Caco-2 (cell line): ENCODE measurements at regions not wholly inside any gene's neighbourhood (a gene's known extent, or its start where the extent isn't known, plus 50 kb on each side); places are given as distances from the start of the nearest gene placed in this dataset.

ENCODE experiments used
- BruUV-seq: library from RNA; stranded (reverse); fragments of 400-500 nt; replicated peaks from 2 replicates; lab custom pipeline; 2021; lab: Mats Ljungman, UMichigan
- CTCF ChIA-PET: fragments of 300-600 bp; sonication (Branson Sonifier 250); formaldehyde crosslinking; loops from one replicate; lab custom pipeline; 2022; ENCODE audit warnings: antibody characterized with exemption; lab: Charles Lee
- POLR2A ChIA-PET: fragments of 300-600 bp; sonication (Branson Sonifier 250); formaldehyde crosslinking; loops from one replicate; lab custom pipeline; 2022; ENCODE audit warnings: antibody characterized with exemption; lab: Charles Lee
- DNase-seq, 2 experiments: peaks; one replicate each; pipeline versions ENCODE4 v3.0.0 to v3.0.0-alpha.2; 2020 to 2022
- H3K27me3 ChIP-seq: replicated peaks from 2 replicates; pipeline ENCODE4 v1.6.0; 2011; ENCODE audit warnings: low read length; ENCODE audit not compliant: control insufficient read depth, insufficient read depth
- H3K36me3 ChIP-seq: 2 replicates; pipeline ENCODE4 v1.5.1; 2011; ENCODE audit warnings: low read length; ENCODE audit not compliant: control insufficient read depth, insufficient read depth
- H3K4me1 ChIP-seq: fragments of 250-450 bp; sonication (Bioruptor Pico); 2 replicates; pipeline ENCODE4 v1.5.1; 2020; ENCODE audit warnings: mild to moderate bottlenecking
- H3K4me3 ChIP-seq: 2 replicates; pipeline ENCODE4 v1.5.1; 2011; ENCODE audit warnings: low read depth, mild to moderate bottlenecking, control low read depth, low read length
- H3K9me3 ChIP-seq: fragments of 250-450 bp; sonication (Bioruptor Pico); 2 replicates; pipeline ENCODE4 v1.5.1; 2020; ENCODE audit warnings: mild to moderate bottlenecking, moderate library complexity
- H3K27ac Mint-ChIP-seq: one replicate; pipeline ENCODE4 v1.8.0; 2022; ENCODE audit warnings: mixed read lengths; ENCODE audit not compliant: unreplicated experiment
- H3K27me3 Mint-ChIP-seq: one replicate; pipeline ENCODE4 v1.8.0; 2022; ENCODE audit warnings: mixed read lengths; ENCODE audit not compliant: insufficient read depth, unreplicated experiment
- H3K36me3 Mint-ChIP-seq: one replicate; pipeline ENCODE4 v1.8.0; 2022; ENCODE audit warnings: mild to moderate bottlenecking, mixed read lengths; ENCODE audit not compliant: insufficient read depth, unreplicated experiment
- H3K4me1 Mint-ChIP-seq: one replicate; pipeline ENCODE4 v1.8.0; 2022; ENCODE audit warnings: low read depth, mixed read lengths; ENCODE audit not compliant: unreplicated experiment
- H3K4me3 Mint-ChIP-seq: one replicate; pipeline ENCODE4 v1.8.0; 2022; ENCODE audit warnings: mild to moderate bottlenecking, moderate library complexity, mixed read lengths; ENCODE audit not compliant: unreplicated experiment
- H3K9me3 Mint-ChIP-seq: one replicate; pipeline ENCODE4 v1.8.0; 2022; ENCODE audit warnings: mixed read lengths; ENCODE audit not compliant: unreplicated experiment
- CTCF ChIP-seq, 2 experiments: fragments of 200-600 bp in 1 of 2; IDR thresholded peaks; 1 replicate in 1 of 2; 2 replicates in 1 of 2; pipeline versions ENCODE4 v1.5.1 to v1.8.0; 2011 to 2022; ENCODE audit warnings: antibody characterized with exemption in 1 of 2, control low read depth in 1 of 2, inconsistent platforms in 1 of 2, low read depth in 1 of 2, low read length in 1 of 2, mild to moderate bottlenecking in 1 of 2, moderate library complexity in 1 of 2; ENCODE audit not compliant: insufficient read depth in 1 of 2, severe bottlenecking in 1 of 2, unreplicated experiment in 1 of 2
- intact Hi-C: fragments of 100-400 bp; cut with micrococcal nuclease; formaldehyde crosslinking; loops from one replicate; pipeline ENCODE4 v1.10.0; 2022; ENCODE audit not compliant: unreplicated experiment

- DNase-seq = peak; percentile 48 to 71
- H3K9me3 Mint-ChIP-seq = no peaks in the 10 kb centered on the region
- H3K27ac Mint-ChIP-seq = no peak overlapping the region
- no TSS peak for BruUV-seq
- CTCF ChIA-PET = interaction anchor here (0.5 to 1.2 kb wide), 10 partner anchors 19 to 537 kb away, joined by 3 to 54 read pairs (median 3); partner anchors contain the start of gene RSRC1
- Histone ChIP-seq H3K27me3 (no peaks in the 10 kb centered on the region), H3K36me3 (no peaks in the 10 kb centered on the region), H3K9me3 (no peaks in the 10 kb centered on the region), H3K4me1 (0 out of 2 replicates have a peak, but pooled peaks cover 3% of the 10 kb centered on the region), H3K4me3 (no peak overlapping the region)
- peak; percentile 78 to 88 for TF ChIP-seq CTCF (IDR thresholded peaks at IDR 0.05; ENCODE audit: insufficient read depth in 1 of 2, low read depth in 1 of 2, low read length in 1 of 2, severe bottlenecking in 1 of 2, unreplicated experiment in 1 of 2)
- peaks cover 11% of the 10 kb centered on the region for H3K4me1 Mint-ChIP-seq
- intact Hi-C loops = loop anchor here (1.0 to 2.0 kb wide), 2 partner anchors 40 to 368 kb away; no protein-coding TSS in a partner anchor
- POLR2A ChIA-PET = no interaction called here
- H3K36me3 Mint-ChIP-seq = no peaks in the 10 kb centered on the region
- no peak overlapping the region for H3K4me3 Mint-ChIP-seq
- peaks cover 2% of the 10 kb centered on the region for H3K27me3 Mint-ChIP-seq
Observed at GRCh38 chr3:157572559-157573270, 69.5 kb upstream of the VEPH1 start.

- no peaks in the 10 kb centered on the region for H3K36me3 Mint-ChIP-seq
- Histone ChIP-seq H3K36me3 (no peaks in the 10 kb centered on the region), H3K27me3 (no peaks in the 10 kb centered on the region), H3K4me1 (no peaks in the 10 kb centered on the region), H3K9me3 (no peaks in the 10 kb centered on the region), H3K4me3 (no peak overlapping the region)
- intact Hi-C loops = no loop called here
- no peaks in the 10 kb centered on the region for H3K4me1 Mint-ChIP-seq
- H3K4me3 Mint-ChIP-seq = no peak overlapping the region
- CTCF ChIA-PET = no interaction called here
- no peak for DNase-seq
- BruUV-seq = no TSS peak
- H3K9me3 Mint-ChIP-seq = no peaks in the 10 kb centered on the region
- POLR2A ChIA-PET = no interaction called here
- H3K27ac Mint-ChIP-seq = no peak overlapping the region
- H3K27me3 Mint-ChIP-seq = peaks cover 15% of the 10 kb centered on the region
- TF ChIP-seq CTCF (IDR thresholded peaks at IDR 0.05; ENCODE audit: insufficient read depth in 1 of 2, low read depth in 1 of 2, low read length in 1 of 2, severe bottlenecking in 1 of 2, unreplicated experiment in 1 of 2) = no peak
Observed at GRCh38 chr3:157566596-157566995, 63.4 kb upstream of the VEPH1 start.

GRCh38 chr3:157559401-157559800 lies 56.2 kb upstream of the VEPH1 start:
- ChIA-PET POLR2A (no interaction called here), CTCF (no interaction called here)
- no TSS peak for BruUV-seq
- Mint-ChIP-seq H3K27ac (no peak overlapping the region), H3K4me3 (no peak overlapping the region), H3K36me3 (no peaks in the 10 kb centered on the region), H3K4me1 (no peaks in the 10 kb centered on the region), H3K9me3 (no peaks in the 10 kb centered on the region), H3K27me3 (peaks cover 18% of the 10 kb centered on the region)
- no peak overlapping the region for H3K4me3 ChIP-seq
- intact Hi-C loops = no loop called here
- H3K36me3 ChIP-seq = no peaks in the 10 kb centered on the region
- TF ChIP-seq CTCF (IDR thresholded peaks at IDR 0.05; ENCODE audit: insufficient read depth in 1 of 2, low read depth in 1 of 2, low read length in 1 of 2, severe bottlenecking in 1 of 2, unreplicated experiment in 1 of 2) = no peak
- no peak for DNase-seq
- H3K27me3 ChIP-seq = no peaks in the 10 kb centered on the region
- no peaks in the 10 kb centered on the region for H3K4me1 ChIP-seq
- H3K9me3 ChIP-seq = no peaks in the 10 kb centered on the region
